ENCODE measurements at regions not wholly inside any gene's neighbourhood (a gene's known extent, or its start where the extent isn't known, plus 50 kb on each side); places are given as distances from the start of the nearest gene placed in this dataset.

GRCh38 chr4:10949039-10949733 lies 264.6 kb upstream of the CLNK start:
- Histone ChIP-seq H3K4me1 (ENCODE audit: control insufficient read depth, insufficient read depth, low read length) (peaks cover 5% of the 10 kb centered on the region), H3K27ac (ENCODE audit: low read length) (no peak overlapping the region), H3K27me3 (ENCODE audit: control insufficient read depth, insufficient read depth, low read length) (no peaks in the 10 kb centered on the region), H3K4me3 (ENCODE audit: low read length) (no peak overlapping the region), H3K36me3 (ENCODE audit: control insufficient read depth, insufficient read depth, low read length) (no peaks in the 10 kb centered on the region), H3K9me3 (ENCODE audit: control insufficient read depth, insufficient read depth, low read length) (no peaks in the 10 kb centered on the region)
- Mint-ChIP-seq H3K4me3 (no peak overlapping the region), H3K9me3 (no peaks in the 10 kb centered on the region), H3K27me3 (ENCODE audit: low read depth in 2 of 2) (peaks cover 0 to 2% of the 10 kb centered on the region in 2 donors), H3K4me1 (peaks cover 0 to 25% of the 10 kb centered on the region in 2 donors), H3K36me3 (no peaks in the 10 kb centered on the region), H3K27ac (no peak overlapping the region)
- intact Hi-C loops (cut with micrococcal nuclease): no loop called here
- no peak for TF ChIP-seq CTCF (IDR thresholded peaks at IDR 0.05)
- WGBS (ENCODE audit: insufficient coverage): 70% methylated on average over 6 of the region's 6 CpGs
- no peak for ATAC-seq
- DNase-seq: no peak

GRCh38 chr4:10947898-10948297 lies 263.3 kb upstream of the CLNK start:
- no peaks in the 10 kb centered on the region for H3K27me3 ChIP-seq (ENCODE audit: control insufficient read depth, insufficient read depth, low read length)
- WGBS (ENCODE audit: insufficient coverage): 70% methylated on average over 4 of the region's 4 CpGs
- no peak overlapping the region for H3K27ac Mint-ChIP-seq
- H3K4me3 Mint-ChIP-seq: no peak overlapping the region
- intact Hi-C loops (cut with micrococcal nuclease): no loop called here
- no peaks in the 10 kb centered on the region for H3K36me3 ChIP-seq (ENCODE audit: control insufficient read depth, insufficient read depth, low read length)
- DNase-seq: no peak
- H3K4me1 ChIP-seq (ENCODE audit: control insufficient read depth, insufficient read depth, low read length): no peaks in the 10 kb centered on the region
- no peak for ATAC-seq
- peaks cover 0 to 2% of the 10 kb centered on the region in 2 donors for H3K27me3 Mint-ChIP-seq (ENCODE audit: low read depth in 2 of 2)
- H3K4me3 ChIP-seq (ENCODE audit: low read length): no peak overlapping the region
- H3K9me3 Mint-ChIP-seq: peaks cover 0 to under 1% of the 10 kb centered on the region in 2 donors
- H3K27ac ChIP-seq (ENCODE audit: low read length): no peak overlapping the region
- no peaks in the 10 kb centered on the region for H3K36me3 Mint-ChIP-seq
- no peak for TF ChIP-seq CTCF (IDR thresholded peaks at IDR 0.05)
- H3K4me1 Mint-ChIP-seq: peaks cover 0 to 13% of the 10 kb centered on the region in 2 donors
- no peaks in the 10 kb centered on the region for H3K9me3 ChIP-seq (ENCODE audit: control insufficient read depth, insufficient read depth, low read length)

- TF ChIP-seq CTCF (IDR thresholded peaks at IDR 0.05): no peak
- ATAC-seq: no peak
- no peaks in the 10 kb centered on the region for H3K27me3 ChIP-seq (ENCODE audit: control insufficient read depth, insufficient read depth, low read length)
- no peaks in the 10 kb centered on the region for H3K36me3 Mint-ChIP-seq
- DNase-seq: no peak
- no peaks in the 10 kb centered on the region for H3K4me1 ChIP-seq (ENCODE audit: control insufficient read depth, insufficient read depth, low read length)
- peaks cover 3% of the 10 kb centered on the region in 2 donors for H3K9me3 Mint-ChIP-seq
- H3K27ac Mint-ChIP-seq: no peak overlapping the region
- intact Hi-C loops (cut with micrococcal nuclease): no loop called here
- no peak overlapping the region for H3K4me3 ChIP-seq (ENCODE audit: low read length)
- peaks cover 9% of the 10 kb centered on the region for H3K9me3 ChIP-seq (ENCODE audit: control insufficient read depth, insufficient read depth, low read length)
- H3K4me3 Mint-ChIP-seq: no peak overlapping the region
- peaks cover 0 to 2% of the 10 kb centered on the region in 2 donors for H3K27me3 Mint-ChIP-seq (ENCODE audit: low read depth in 2 of 2)
- H3K4me1 Mint-ChIP-seq: no peaks in the 10 kb centered on the region
- H3K27ac ChIP-seq (ENCODE audit: low read length): no peak overlapping the region
- 88% methylated on average over 1 of the region's 1 CpG for WGBS (ENCODE audit: insufficient coverage)
- H3K36me3 ChIP-seq (ENCODE audit: control insufficient read depth, insufficient read depth, low read length): no peaks in the 10 kb centered on the region
These were observed 259.8 kb upstream of the CLNK start for GRCh38 chr4:10944321-10944720.

- Histone ChIP-seq H3K36me3 (ENCODE audit: control insufficient read depth, insufficient read depth, low read length) (no peaks in the 10 kb centered on the region), H3K4me1 (ENCODE audit: control insufficient read depth, insufficient read depth, low read length) (no peaks in the 10 kb centered on the region), H3K4me3 (ENCODE audit: low read length) (no peak overlapping the region), H3K27ac (ENCODE audit: low read length) (no peak overlapping the region), H3K27me3 (ENCODE audit: control insufficient read depth, insufficient read depth, low read length) (no peaks in the 10 kb centered on the region), H3K9me3 (ENCODE audit: control insufficient read depth, insufficient read depth, low read length) (peaks cover 9% of the 10 kb centered on the region)
- peaks cover 3% of the 10 kb centered on the region in 2 donors for H3K9me3 Mint-ChIP-seq
- no peak for ATAC-seq
- peaks cover 0 to 2% of the 10 kb centered on the region in 2 donors for H3K27me3 Mint-ChIP-seq (ENCODE audit: low read depth in 2 of 2)
- DNase-seq: no peak
- 89% methylated on average over 1 of the region's 1 CpG for WGBS (ENCODE audit: insufficient coverage)
- H3K4me3 Mint-ChIP-seq: no peak overlapping the region
- intact Hi-C loops (cut with micrococcal nuclease): no loop called here
- TF ChIP-seq CTCF (IDR thresholded peaks at IDR 0.05): no peak
- H3K4me1 Mint-ChIP-seq: no peaks in the 10 kb centered on the region
- H3K36me3 Mint-ChIP-seq: no peaks in the 10 kb centered on the region
- H3K27ac Mint-ChIP-seq: no peak overlapping the region
These were observed 257.6 kb upstream of the CLNK start for GRCh38 chr4:10942156-10942555.
